GM12872 (cell line): ENCODE measurements at regions not wholly inside any gene's neighbourhood (a gene's known extent, or its start where the extent isn't known, plus 50 kb on each side); places are given as distances from the start of the nearest gene placed in this dataset.

Source experiments
- TF ChIP-seq, protein P1 (sequence below): IDR thresholded peaks from 3 replicates; pipeline ENCODE4 v1.5.1; 2011; ENCODE audit warnings: low read depth, mild to moderate bottlenecking, low read length, moderate library complexity; ENCODE audit not compliant: insufficient read depth

DNA sequence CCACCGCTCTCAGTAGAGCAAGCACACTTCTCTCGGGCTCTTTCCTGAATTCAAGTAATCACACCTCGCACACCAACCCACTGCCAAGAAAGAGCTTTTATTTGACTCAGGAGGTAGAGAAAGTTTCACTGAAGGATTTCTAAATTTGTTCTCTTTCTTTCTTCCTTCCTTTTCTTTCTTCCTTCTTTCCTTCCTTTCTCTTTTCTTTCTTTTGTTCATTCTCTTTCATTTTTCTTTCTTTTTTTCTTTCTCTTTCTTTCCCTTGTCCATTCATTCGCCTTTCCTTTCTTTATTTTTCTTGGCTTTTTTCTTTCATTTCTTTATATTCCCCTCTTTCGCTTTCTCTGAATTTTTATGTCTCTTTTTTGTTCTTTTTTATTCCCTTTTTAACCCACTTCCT lies 300.1 kb downstream of the ENC1 start:
- TF ChIP-seq, protein P1, sequence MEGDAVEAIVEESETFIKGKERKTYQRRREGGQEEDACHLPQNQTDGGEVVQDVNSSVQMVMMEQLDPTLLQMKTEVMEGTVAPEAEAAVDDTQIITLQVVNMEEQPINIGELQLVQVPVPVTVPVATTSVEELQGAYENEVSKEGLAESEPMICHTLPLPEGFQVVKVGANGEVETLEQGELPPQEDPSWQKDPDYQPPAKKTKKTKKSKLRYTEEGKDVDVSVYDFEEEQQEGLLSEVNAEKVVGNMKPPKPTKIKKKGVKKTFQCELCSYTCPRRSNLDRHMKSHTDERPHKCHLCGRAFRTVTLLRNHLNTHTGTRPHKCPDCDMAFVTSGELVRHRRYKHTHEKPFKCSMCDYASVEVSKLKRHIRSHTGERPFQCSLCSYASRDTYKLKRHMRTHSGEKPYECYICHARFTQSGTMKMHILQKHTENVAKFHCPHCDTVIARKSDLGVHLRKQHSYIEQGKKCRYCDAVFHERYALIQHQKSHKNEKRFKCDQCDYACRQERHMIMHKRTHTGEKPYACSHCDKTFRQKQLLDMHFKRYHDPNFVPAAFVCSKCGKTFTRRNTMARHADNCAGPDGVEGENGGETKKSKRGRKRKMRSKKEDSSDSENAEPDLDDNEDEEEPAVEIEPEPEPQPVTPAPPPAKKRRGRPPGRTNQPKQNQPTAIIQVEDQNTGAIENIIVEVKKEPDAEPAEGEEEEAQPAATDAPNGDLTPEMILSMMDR = no peak

DNA sequence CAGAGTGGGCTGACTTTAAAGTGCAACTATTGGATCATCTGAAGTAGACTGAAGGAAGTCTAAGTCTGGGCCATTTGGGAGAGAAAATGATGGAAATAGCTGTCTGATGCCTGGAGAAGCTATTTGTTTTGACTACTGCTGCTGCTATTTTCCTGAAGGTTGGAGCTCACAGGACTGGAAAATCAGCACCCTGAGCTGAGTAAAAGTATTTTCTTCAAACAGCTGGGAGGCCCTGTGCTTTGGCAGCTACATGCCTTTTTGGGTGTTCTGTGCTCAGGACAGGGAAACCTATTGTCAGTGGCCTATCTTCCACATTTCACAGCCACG lies 302.6 kb downstream of the ENC1 start:
- TF ChIP-seq, protein P1 = no peak

DNA sequence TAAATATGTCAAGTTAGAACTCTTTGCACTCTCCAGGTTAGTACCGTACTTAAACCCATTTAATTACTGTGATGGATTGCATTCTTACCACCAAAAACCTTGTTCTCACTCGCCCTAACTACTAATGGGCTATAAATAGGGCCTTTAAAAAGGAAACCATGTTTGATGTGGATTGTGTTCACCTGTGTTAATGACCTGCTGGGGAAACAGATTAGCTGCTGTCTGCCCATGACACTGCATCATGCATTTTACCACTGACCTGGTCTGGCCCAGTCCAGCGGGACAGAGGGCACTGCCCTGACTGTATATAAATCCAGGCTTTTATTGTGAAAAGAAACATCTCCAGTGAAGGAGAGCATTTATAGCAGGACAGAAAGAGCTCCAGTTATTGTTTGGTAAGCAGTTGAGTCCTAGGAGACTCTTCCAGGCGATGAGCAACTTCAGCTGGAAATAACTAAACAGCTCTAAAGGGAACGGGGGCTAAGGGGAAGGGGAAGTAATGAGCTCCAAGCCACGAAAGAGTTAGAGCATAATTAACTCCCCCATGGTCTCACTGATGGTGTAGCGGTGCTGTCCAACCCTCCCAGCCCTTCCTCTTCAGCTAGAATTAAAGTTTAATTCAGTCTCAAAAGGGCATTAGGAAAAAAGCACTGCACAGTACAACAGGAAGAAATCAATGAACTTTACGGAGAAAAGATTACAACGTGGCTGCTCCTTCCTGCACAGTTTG lies 303.1 kb downstream of the ENC1 start:
- TF ChIP-seq, protein P1 = no peak

DNA sequence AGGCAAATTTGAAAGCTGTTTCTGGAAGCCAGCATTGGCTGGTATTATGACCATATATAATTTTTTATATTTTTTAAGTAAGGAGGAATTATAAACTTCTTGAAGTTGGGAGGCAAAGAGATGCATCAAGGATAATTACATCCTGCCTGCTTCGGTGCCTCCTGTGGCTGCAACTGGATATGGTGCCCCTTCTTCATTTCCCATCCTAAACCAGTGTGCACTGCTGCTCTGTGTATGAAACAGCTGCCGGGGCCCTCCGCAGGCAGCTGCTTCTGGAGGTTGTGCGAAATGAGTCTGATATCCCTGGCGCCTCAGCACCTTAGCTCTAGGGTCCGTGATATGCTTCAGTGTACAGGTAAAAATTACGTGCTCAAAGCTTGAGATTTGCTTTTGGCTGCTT lies 304.2 kb downstream of the ENC1 start:
- TF ChIP-seq, protein P1 = peak; percentile 33; the same call in 1 of the 3 replicates

DNA sequence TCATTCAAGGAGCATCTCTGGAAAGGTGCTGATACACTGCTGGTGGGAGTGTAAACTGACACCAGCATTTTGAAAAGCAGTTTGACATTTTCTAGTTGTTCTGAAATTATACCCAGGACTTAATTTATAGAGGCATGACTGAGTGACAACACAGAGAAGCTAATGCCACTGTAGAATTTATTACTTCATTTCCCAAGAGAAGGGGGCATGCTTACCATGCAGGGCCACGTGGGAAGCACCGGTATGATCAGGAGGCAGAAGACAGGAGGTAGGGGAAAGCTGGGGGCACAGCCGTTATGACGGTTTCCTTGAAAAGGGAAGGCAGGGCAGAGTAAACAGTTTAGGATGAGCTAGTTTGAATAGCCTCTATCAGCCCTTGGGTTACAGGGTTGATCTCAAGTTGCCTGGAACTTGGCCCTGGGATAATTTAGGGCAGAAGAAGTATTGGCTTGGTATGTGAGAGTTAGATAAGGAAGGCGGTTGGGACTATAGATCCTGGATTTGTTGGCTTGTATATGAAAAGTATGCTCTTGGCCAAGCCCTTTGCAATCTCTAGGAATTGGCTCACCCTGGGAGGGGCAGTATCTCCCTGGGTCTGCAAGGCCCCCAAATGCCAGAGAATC lies 305.7 kb downstream of the ENC1 start:
- TF ChIP-seq, protein P1 = no peak

DNA sequence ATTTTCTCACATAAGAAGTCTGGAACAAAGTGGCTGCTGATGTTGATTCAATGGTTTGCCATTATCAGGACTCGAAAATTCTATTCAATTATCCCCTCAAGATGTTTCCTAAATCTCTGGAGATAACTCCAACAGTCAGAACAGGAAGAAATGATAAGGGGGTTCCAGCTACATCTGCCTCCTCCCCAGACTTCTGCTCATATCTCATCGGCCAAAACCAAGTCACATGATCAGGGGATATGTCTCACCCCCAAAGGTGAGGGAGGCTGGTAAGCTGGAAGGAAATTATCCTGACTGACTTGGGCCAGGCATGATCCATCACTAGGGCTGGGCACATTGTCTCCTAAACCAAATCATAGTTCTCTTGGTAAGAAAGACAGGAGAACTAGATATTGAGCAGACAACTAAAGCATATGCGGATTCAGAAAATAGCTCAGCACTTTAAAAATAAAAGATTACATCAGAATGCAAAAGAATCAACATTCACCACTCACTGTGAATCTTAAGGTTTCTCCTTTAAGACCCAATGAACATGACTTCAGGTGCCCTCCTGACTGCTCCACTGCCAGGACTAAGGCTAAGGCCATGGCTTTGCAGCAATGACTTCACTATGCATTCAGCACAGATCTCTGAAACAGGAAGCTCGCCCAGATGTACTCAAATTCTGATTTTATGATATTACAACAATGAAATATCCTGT lies 306.3 kb downstream of the ENC1 start:
- TF ChIP-seq, protein P1 = no peak

DNA sequence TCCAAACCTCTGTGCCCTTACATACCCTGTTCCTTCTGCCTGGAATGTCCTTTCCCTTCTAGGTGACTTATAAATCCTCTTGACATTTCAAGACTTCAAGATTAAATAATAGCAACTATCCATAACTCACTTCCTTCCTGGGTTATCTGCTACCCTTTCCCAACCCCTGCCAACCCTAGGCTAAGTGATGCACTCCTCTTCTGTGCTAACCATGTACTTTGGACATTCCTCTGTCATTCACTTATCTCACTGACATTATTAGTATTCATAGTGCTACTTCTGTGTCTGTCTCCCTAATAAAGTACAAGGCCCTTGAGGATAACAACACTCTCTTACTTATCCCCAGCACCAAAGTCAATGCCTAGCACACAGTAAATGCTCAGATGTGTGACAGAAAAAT lies 307.1 kb downstream of the ENC1 start:
- TF ChIP-seq, protein P1 = no peak
